HG02852 (cell line): ENCODE measurements at regions not wholly inside any gene's neighbourhood (a gene's known extent, or its start where the extent isn't known, plus 50 kb on each side); places are given as distances from the start of the nearest gene placed in this dataset.

ENCODE experiments used
- ATAC-seq: cut with Tn5 transposase; IDR thresholded peaks from one replicate; pipeline ENCODE4 v1.9.1; 2021; ENCODE audit warnings: mild to moderate bottlenecking, moderate library complexity; ENCODE audit not compliant: unreplicated experiment

DNA sequence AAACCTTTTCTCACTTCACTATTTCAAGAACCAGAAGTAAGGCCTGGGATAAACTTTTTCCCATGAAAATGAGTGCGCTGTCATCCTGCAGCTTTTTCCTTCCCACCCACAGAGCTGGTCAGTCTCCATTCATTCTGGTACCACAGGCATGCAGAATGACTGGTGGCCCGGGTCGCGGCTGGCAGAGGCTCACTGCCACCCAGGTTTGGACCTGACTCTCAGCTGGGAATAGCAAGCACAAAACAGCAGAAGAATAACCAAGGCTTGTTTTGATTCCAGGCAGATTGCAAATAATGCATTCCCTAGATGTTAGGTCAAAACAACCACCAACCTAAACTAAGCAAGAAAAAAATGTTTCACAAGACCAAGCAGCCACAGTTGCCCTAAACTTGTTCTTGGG lies 190.5 kb upstream of the NRP1 start:
- ATAC-seq = no peak

DNA sequence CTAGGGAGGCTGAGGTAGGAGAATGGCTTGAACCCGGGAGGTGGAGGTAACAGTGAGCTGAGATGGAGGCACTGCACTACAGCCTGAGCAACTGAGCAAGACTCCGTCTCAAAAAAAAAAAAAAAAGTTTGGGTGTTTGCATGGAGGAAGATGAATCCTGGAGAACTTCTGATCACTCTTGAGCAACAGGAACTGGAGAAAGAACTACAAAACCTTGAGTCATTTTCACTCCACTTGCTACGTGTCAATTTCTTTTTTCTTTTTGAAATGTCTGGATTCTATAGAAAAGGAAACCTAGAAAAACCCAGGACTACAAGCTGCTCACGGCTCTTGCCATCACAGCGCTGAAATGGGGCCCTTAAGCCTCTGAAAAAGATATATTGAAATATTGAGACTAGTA lies 189.6 kb upstream of the NRP1 start:
- no peak for ATAC-seq

DNA sequence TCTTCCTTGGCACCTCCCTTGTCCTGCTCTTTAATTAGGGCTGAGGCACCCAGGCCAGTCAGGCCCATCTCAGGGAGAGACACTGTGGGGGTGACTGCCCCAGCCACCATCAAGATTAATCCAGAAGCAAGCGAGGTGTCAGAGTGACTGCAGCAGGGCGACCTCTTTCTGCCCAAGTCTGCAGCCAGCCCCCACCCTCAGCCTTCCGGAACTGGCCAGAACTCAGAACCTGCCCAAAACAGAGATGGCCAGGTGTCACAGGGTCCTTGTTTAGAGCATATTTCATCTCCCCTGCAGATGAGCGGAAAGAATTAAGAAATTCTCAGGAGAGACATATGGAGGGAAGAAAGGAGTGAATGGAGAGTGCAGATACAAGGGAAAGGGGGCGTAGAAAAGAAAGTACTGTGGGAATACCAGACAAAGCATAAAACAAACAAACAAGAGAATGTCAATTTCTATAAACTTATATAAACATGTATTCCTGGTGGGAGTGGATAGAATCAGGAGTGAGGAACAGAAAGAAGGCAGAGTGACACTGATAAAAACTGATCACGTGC lies 188.8 kb upstream of the NRP1 start:
- no peak for ATAC-seq

DNA sequence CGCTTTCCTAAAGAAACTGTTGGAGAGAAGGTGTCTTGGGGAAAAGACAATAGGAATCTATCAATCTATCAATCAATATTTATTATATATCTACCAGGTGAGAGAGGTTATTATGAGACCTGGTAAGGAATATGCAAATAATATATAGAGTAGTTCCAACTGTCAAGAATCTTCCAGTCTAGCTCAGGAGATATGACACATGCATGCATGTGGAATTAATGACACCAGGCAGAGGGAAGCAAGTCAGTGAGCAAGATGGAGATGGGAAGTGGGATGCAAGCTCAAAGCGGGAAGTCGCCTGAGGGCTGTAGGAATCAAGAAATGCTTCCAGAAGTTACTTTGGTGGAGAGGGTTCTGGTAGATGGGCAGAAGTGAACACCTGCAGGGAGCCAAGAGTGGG lies 187.4 kb upstream of the NRP1 start:
- ATAC-seq = no peak

GRCh38 chr10:33521062-33521461 lies 186.6 kb upstream of the NRP1 start:
- ATAC-seq = no peak

DNA sequence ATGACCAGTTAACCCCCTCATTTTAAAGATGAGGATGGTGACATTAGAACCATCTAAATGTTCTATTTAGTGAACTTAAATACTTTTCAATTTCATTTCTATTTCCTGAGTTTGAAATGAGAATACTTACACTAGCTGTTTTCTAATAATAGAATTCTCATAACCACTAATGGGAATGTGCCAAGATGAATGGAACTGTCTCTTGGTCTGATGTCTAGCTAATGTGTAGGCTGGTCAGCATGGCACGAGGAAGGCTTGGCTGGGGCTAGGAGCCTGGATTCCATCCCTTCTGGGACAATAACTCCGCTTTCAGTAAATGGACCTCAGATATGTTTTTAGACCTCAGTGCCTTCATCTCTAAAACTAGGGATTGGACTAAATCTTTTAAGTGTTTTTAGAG lies 185.8 kb upstream of the NRP1 start:
- ATAC-seq = no peak

DNA sequence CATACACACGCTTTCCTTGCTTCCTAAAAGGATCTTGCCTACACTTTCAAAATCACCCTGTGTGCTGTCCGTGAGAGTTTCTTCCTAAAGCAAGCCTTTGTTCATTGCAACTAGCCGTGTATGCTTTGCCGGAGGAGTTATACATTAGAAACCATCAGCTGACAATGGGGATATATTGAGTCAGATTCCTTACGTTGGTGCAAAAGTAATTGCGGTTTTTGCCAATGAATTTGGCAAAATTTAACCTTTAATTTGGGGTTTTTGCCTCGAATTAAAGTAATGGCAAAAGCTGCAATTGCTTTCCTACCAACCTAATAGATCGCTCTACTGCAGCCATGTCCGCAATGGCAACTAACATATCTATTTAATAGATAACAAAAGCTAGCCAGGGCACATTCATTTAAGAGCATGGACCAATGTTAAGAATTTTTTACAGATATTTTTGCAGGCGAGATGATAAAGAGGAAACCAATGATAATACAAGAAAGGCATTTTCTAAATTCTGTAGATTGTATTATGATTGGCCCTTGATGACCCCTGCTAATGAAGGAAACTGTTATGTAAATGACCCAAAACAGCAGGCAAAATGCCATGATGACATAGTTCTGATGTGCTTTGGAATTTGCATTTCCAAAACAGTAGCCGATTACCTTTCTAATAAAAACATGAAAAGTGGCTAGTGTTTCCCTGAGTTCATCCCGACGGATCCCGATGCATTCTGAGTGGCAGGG lies 184.8 kb upstream of the NRP1 start:
- ATAC-seq = no peak

- no peak for ATAC-seq
Observed at GRCh38 chr10:33510206-33510605, 175.7 kb upstream of the NRP1 start.

- ATAC-seq = peak; percentile 73
Observed at GRCh38 chr10:33509231-33509831, 174.9 kb upstream of the NRP1 start.

- ATAC-seq = no peak
Observed at GRCh38 chr10:33507662-33508425, 173.4 kb upstream of the NRP1 start.

- ATAC-seq = peak; percentile 80
Observed at GRCh38 chr10:33506838-33507661, 172.6 kb upstream of the NRP1 start.

DNA sequence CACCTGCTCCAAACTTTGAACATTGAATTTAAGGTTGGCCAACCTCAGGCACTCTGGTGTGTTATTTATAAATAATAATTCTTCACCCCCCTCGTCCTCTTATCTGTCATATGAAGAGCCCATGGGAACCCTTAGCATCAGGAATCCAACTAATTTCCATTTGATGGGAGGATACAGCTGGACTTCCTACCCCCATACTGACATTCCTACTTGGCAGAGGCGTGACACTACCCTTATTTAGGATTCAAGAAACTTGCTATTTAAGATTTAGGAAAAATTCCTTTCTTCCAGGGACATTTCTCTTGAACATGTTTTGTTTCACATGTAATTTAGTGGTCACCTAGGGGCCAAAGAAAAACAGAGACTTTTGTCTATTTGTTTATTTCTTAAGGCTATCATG lies 171.9 kb upstream of the NRP1 start:
- ATAC-seq = no peak

GRCh38 chr10:33501161-33501560 lies 166.7 kb upstream of the NRP1 start:
- ATAC-seq = no peak

DNA sequence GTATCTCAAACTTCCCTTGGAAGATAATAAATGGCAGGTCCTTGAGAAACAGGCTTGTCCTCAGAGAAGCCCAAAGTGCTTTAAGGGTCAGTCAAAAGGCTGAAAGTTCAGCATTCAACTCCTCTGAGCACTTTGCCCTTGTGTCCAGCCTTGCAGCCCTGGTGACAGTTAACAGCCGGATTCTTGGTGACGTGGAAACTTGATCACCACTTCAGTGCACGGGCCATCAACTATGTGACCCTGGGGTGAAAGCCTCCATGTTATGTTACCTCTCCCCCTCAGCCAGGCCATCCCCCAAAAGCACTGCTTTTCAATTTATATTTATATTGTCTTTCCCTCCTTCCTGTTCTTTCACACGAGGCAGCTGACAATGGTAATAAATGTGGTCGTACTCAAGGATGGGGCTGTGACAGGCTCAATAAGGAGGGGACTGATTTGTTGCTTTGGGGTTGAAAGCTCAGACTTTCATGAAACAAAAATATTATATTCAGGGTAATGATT lies 164.0 kb upstream of the NRP1 start:
- no peak for ATAC-seq

GRCh38 chr10:33497338-33497737 lies 162.9 kb upstream of the NRP1 start:
- no peak for ATAC-seq

DNA sequence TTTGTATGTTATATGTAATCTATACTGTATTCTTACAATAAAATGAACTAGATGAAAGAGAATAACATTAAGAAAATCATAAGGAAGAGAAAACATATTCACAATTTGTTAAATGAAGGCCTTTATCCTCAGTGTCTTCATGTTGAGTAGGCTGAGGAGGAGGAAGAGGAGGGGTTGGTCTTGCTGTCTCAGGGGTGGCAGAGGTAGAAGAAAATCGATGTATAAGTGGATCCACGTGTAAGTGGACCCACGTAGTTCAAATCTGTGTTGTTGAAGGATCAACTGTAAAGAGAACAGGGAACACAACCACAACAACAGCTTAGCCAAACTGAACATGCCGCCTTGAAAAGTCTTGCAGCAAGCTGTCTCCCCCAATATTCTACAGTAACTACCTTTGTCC lies 161.6 kb upstream of the NRP1 start:
- no peak for ATAC-seq

GRCh38 chr10:33494694-33495265 lies 160.3 kb upstream of the NRP1 start:
- ATAC-seq = no peak

DNA sequence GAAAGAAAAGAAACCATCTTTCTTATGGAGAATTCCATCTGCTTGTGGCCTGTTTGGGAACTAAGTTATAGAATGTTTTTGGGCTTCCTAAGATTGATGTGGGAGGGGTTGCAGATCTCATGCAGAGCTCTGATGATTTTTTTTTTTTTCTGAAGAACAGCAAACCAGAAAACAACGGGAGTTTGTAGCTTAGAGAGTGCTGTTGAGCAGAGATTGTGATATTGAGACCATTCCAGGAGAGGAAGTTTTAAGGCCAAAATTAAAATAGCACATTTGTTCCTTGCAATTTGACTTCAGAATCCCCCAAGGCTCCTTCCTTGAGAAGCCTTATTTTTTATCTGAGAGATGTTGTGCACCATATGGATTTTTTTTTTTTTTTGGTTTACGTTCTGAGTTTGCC lies 159.5 kb upstream of the NRP1 start:
- no peak for ATAC-seq

- no peak for ATAC-seq
Observed at GRCh38 chr10:33493497-33493896, 159.0 kb upstream of the NRP1 start.

GRCh38 chr10:33492701-33493345 lies 158.4 kb upstream of the NRP1 start:
- ATAC-seq = no peak
